Bronchial epithelial cell (primary cell): ENCODE measurements at regions not wholly inside any gene's neighbourhood (a gene's known extent, or its start where the extent isn't known, plus 50 kb on each side); places are given as distances from the start of the nearest gene placed in this dataset.

Source experiments
- DNase-seq: peaks from one replicate; pipeline ENCODE4 v3.0.0-alpha.2; 2010; ENCODE audit warnings: low read depth
- FAIRE-seq: peaks from 2 replicates; lab custom pipeline; 2011; peaks lifted over from hg19 to GRCh38; lab: Jason Lieb, UNC
- H3K27me3 ChIP-seq: 2 replicates; pipeline ENCODE4 v1.5.1; 2011; ENCODE audit warnings: low read length; ENCODE audit not compliant: control insufficient read depth, insufficient read depth
- H3K36me3 ChIP-seq: 2 replicates; pipeline ENCODE4 v1.5.1; 2011; ENCODE audit warnings: low read length; ENCODE audit not compliant: control insufficient read depth, insufficient read depth
- H3K4me3 ChIP-seq: 2 replicates; pipeline ENCODE4 v1.5.1; 2011; ENCODE audit warnings: mild to moderate bottlenecking, low read depth, low read length, control low read depth
- TF ChIP-seq, protein P1 (sequence below): IDR thresholded peaks from 2 replicates; pipeline ENCODE4 v1.5.1; 2011; ENCODE audit warnings: mild to moderate bottlenecking, moderate library complexity, low read length, control low read depth, inconsistent platforms; ENCODE audit not compliant: insufficient read depth, severe bottlenecking

DNA sequence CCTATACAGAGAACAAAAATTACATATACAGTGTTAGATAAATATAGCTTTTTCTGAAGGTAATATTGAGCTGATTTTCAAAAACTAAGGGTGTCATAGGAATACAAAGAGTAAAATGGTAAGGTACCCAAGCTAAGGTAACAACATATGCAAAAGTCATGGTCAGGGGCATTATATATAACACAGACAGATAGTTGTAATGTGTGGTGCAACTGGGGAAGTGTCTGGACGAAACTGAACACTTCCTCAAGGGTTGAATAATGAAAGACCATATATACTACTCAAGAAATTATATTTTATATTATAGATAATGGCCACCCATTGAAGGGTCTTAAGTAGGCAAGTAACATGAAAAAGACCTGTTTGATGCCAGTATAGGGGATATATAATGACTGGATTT, 262.1 kb upstream of the CXXC4 start:
- DNase-seq (no peak), FAIRE-seq (no peak)
- H3K27me3 ChIP-seq, result no peaks in the 10 kb centered on the region
- TF ChIP-seq, protein P1, sequence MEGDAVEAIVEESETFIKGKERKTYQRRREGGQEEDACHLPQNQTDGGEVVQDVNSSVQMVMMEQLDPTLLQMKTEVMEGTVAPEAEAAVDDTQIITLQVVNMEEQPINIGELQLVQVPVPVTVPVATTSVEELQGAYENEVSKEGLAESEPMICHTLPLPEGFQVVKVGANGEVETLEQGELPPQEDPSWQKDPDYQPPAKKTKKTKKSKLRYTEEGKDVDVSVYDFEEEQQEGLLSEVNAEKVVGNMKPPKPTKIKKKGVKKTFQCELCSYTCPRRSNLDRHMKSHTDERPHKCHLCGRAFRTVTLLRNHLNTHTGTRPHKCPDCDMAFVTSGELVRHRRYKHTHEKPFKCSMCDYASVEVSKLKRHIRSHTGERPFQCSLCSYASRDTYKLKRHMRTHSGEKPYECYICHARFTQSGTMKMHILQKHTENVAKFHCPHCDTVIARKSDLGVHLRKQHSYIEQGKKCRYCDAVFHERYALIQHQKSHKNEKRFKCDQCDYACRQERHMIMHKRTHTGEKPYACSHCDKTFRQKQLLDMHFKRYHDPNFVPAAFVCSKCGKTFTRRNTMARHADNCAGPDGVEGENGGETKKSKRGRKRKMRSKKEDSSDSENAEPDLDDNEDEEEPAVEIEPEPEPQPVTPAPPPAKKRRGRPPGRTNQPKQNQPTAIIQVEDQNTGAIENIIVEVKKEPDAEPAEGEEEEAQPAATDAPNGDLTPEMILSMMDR, result no peak
- no peaks in the 10 kb centered on the region for H3K36me3 ChIP-seq
- H3K4me3 ChIP-seq, result no peak overlapping the region

DNA sequence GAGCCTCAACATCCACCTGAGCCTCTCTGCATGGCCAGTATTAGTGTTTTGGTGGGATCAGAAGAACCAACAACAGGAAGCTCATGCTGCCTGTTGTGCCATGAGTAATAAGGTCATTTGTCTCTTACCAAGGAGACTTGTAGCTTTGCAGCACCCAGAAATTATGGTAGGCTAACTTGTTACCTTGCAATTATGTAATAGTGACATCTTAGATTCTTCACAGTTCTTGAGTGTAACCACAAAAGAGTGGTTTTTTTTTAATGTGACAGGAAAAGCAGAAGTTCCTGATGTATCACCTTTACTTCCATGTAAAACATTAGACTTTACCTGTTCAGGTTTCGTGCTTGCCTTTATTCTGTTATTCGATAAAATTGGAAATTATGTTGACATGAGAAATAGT, 263.9 kb upstream of the CXXC4 start:
- DNase-seq, result no peak
- no peak for FAIRE-seq
- TF ChIP-seq, protein P1, result no peak

DNA sequence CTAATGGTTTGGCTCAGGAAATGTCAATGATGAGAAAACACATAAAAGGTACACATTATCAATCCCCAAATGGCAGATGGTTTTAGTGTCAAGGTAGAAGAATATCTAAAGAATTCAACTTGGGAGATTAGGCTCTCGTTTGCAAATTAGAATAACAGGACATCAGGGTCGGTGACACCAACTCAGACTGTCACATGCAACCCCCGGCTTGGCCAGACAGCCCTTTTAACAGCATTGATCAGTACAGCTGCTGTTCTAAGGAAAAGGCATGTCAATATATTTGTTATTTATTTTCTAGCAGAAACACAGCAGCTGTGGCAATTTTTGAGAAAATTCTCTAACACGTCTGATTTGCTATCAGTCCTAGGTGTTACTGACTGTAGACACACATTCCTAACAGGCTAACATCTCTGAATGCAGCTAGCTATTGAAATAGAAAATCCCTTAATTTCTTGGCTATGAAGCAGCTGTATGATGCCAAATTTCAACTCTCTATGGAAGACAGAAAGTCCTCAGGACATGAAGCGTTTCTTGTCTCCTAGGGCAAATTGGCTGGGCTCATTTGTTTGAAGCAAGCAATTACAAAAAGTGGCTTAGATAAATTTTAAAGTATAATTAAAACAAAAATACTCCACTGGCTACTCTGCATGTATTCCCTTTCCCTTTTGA, 269.0 kb upstream of the CXXC4 start:
- FAIRE-seq, result no peak

More for the DNA sequence above, 263.9 kb upstream of the CXXC4 start:
- Histone ChIP-seq H3K27me3 (no peaks in the 10 kb centered on the region), H3K4me3 (no peak overlapping the region), H3K36me3 (no peaks in the 10 kb centered on the region)

DNA sequence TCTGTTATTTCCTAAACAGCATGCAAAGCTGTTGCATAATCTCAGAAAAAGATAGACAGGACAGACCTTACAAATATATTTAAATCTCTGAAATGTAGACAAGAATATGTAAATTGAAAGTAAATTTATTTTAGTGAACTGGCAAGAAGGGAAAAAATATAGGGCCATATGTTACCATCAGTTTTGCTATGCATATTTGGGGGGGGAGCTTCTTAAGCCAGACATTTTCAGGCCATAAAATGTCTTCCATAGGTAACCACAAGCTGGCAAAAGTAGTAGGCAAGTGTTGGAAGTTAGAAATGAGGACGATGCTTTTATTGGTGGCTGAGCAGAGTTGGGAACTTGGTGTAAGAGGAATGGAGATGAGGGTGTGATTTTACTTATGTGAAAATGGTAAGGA, 272.0 kb upstream of the CXXC4 start:
- DNase-seq (no peak), FAIRE-seq (no peak)
- no peak overlapping the region for H3K4me3 ChIP-seq
- no peaks in the 10 kb centered on the region for H3K27me3 ChIP-seq
- TF ChIP-seq, protein P1, result no peak
- H3K36me3 ChIP-seq, result no peaks in the 10 kb centered on the region

More for the DNA sequence above, 269.0 kb upstream of the CXXC4 start:
- no peaks in the 10 kb centered on the region for H3K36me3 ChIP-seq
- no peaks in the 10 kb centered on the region for H3K27me3 ChIP-seq
- H3K4me3 ChIP-seq, result no peak overlapping the region
- no peak for DNase-seq
- TF ChIP-seq, protein P1, result no peak

DNA sequence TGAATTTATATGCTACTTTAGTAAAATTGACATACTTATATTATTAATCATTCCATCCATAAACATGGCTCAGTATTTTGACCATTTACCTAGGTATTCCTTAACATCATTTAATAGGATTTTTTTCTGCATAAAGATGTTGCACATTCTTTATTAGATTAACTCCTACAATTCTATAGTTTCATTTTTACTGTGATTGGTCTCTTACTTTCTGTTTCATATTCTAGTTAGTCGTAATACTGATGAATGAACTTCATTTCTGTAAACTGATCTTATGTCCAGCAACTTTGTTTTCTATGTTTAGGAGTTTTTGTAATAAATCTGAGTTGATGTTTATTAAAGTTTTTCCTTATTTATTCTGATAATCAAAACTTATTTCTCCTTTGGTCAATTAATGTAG, 278.2 kb upstream of the CXXC4 start:
- FAIRE-seq, result no peak
- H3K36me3 ChIP-seq, result no peaks in the 10 kb centered on the region
- no peak overlapping the region for H3K4me3 ChIP-seq

More for the DNA sequence above, 278.2 kb upstream of the CXXC4 start:
- TF ChIP-seq, protein P1, result no peak
- no peak for DNase-seq
- no peaks in the 10 kb centered on the region for H3K27me3 ChIP-seq
